ENCODE measurements at regions not wholly inside any gene's neighbourhood (a gene's known extent, or its start where the extent isn't known, plus 50 kb on each side); places are given as distances from the start of the nearest gene placed in this dataset.

DNA sequence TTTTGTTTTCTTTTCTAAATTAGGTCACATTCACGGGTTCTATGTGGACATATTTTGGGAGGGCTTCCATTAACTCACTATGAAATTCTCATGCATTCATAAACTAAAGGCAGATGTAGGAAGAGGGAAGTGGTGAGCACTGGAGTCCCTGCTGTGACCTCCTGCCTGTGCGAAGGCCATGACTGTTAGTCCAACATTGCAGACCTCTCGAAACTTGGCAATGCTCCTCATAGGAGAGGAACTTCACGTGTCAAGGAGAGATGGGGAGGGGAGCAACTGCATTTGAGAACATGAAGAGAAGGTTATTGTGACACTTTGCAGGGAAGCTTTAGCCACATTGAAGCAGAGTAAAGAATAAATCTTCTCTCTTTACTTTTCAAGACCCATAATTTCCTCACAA, 126.4 kb upstream of the HNMT start:
- no peak for ATAC-seq
- peaks cover 5% of the 10 kb centered on the region for H3K27me3 Mint-ChIP-seq
- no peaks in the 10 kb centered on the region for H3K9me3 Mint-ChIP-seq
- H3K4me1 Mint-ChIP-seq = no peaks in the 10 kb centered on the region
- no peak for DNase-seq
- H3K4me3 Mint-ChIP-seq = no peak overlapping the region
- H3K36me3 Mint-ChIP-seq (ENCODE audit: low read depth) = no peaks in the 10 kb centered on the region
- H3K27ac Mint-ChIP-seq = no peak overlapping the region

DNA sequence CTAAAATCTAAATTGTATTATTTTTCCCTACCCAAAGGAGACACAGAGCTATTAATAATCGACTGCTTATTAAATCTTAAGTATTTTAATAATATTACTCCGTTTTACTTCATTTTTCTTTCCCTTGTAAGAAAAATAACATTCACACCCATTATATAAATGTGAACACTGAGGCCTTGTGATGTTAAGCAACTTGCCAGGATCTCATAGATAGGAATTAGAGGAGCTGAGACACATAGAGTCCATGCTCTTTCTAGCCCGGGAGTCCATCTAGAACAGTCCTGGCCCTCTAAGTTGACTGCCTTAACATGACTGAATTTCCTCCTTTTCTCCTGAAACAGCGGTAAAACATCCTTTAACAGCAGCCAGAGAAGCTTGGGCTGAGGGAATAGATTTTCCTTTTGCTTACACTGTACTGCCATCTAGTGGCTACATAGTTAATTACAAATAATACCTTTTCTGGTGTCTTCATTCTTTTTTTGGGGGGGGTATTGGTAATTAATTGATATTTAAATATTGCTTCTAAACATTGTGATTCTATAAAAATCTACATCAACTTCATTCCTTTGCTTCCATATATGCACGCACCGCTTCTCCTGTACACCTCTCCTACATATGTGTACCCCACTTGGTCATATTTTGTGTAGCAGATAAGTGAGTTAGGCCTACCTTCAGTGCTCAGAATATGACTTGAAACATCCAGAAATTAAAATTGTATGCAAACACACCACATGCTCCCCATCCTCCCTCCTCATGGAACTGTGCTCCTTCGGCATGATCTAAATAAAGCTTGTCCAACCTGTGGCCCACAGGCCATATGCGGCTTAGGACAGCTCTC, 125.8 kb upstream of the HNMT start:
- no peak overlapping the region for H3K27ac Mint-ChIP-seq
- H3K36me3 Mint-ChIP-seq (ENCODE audit: low read depth) = no peaks in the 10 kb centered on the region
- H3K4me1 Mint-ChIP-seq = no peaks in the 10 kb centered on the region
- H3K9me3 Mint-ChIP-seq = no peaks in the 10 kb centered on the region
- H3K27me3 Mint-ChIP-seq = peaks cover 5% of the 10 kb centered on the region
- DNase-seq (no peak), ATAC-seq (no peak)
- no peak overlapping the region for H3K4me3 Mint-ChIP-seq

- peaks cover 5% of the 10 kb centered on the region for H3K27me3 Mint-ChIP-seq
- H3K4me3 Mint-ChIP-seq = no peak overlapping the region
- no peaks in the 10 kb centered on the region for H3K9me3 Mint-ChIP-seq
Observed at GRCh38 chr2:137842430-137842829, 121.8 kb upstream of the HNMT start.

DNA sequence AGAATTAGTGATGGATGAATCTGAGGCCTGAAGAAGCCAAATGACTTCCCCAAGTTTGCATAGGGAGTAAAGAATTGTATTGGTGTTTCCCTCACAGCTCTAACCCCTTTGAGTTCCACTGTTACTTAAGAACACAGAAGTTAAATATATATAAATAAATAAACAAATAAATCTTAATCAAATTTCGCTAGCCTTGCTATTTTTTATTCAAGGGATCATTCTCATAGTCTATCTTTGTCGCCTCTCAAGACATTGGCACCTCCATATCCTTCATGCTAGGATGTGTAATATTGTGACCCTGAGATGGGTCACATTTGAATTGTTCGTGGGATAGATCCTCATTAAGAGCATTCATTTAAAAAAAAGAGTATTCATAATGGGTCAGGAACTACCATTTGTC, 121.3 kb upstream of the HNMT start:
- H3K36me3 Mint-ChIP-seq (ENCODE audit: low read depth) = no peaks in the 10 kb centered on the region
- no peaks in the 10 kb centered on the region for H3K9me3 Mint-ChIP-seq
- no peak for ATAC-seq
- DNase-seq = no peak
- H3K27ac Mint-ChIP-seq = no peak overlapping the region
- H3K4me1 Mint-ChIP-seq = no peaks in the 10 kb centered on the region
- peaks cover 2% of the 10 kb centered on the region for H3K27me3 Mint-ChIP-seq
- no peak overlapping the region for H3K4me3 Mint-ChIP-seq

More at GRCh38 chr2:137842430-137842829, 121.8 kb upstream of the HNMT start:
- Mint-ChIP-seq H3K36me3 (ENCODE audit: low read depth) (no peaks in the 10 kb centered on the region), H3K4me1 (no peaks in the 10 kb centered on the region), H3K27ac (no peak overlapping the region)
- DNase-seq = no peak
- no peak for ATAC-seq

GRCh38 chr2:137845422-137845821, 118.9 kb upstream of the HNMT start:
- Mint-ChIP-seq H3K9me3 (no peaks in the 10 kb centered on the region), H3K36me3 (ENCODE audit: low read depth) (no peaks in the 10 kb centered on the region), H3K27ac (no peak overlapping the region), H3K4me1 (no peaks in the 10 kb centered on the region), H3K4me3 (no peak overlapping the region), H3K27me3 (peaks cover 9% of the 10 kb centered on the region)
- ATAC-seq = no peak
- no peak for DNase-seq

DNA sequence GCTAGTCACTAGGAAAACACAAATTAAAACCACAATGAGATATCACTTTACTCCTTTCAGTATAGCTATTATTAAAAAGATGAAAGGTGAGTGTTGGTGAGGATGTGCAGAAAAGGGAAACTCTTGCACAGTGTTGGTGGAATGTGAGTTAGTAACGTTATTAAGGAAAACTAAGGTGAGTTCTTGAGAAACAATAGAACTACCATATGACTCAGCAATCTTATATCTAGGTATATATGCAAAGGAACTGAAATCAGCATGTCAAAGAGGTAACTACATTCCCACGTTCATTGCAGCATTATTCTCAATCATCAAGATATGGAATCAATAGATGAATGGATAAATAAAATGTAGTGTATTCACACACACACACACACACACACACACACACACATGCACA, 117.3 kb upstream of the HNMT start:
- no peak overlapping the region for H3K27ac Mint-ChIP-seq
- DNase-seq (no peak), ATAC-seq (no peak)
- peaks cover 9% of the 10 kb centered on the region for H3K27me3 Mint-ChIP-seq
- H3K9me3 Mint-ChIP-seq = no peaks in the 10 kb centered on the region
- no peak overlapping the region for H3K4me3 Mint-ChIP-seq
- no peaks in the 10 kb centered on the region for H3K4me1 Mint-ChIP-seq
- H3K36me3 Mint-ChIP-seq (ENCODE audit: low read depth) = peaks cover under 1% of the 10 kb centered on the region

DNA sequence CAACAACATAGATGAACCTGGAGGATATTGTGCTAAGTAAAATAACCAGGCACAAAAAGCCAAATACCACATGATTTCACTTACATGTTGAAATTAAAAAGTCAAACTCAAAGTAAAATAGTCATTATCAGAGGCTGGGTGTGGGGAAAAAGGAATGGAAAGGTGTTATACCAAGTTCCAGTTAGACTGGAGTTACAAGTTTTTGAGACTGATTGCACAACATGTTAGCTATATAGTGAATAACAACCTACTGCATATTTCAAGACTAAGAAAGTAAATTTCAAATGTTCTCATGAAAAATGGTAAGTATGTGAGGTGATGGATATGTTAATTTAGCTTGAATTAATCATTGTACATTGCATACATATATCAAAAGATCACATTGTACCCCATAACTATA, 116.8 kb upstream of the HNMT start:
- Mint-ChIP-seq H3K4me1 (no peaks in the 10 kb centered on the region), H3K27me3 (peaks cover 9% of the 10 kb centered on the region), H3K4me3 (no peak overlapping the region), H3K27ac (no peak overlapping the region), H3K36me3 (ENCODE audit: low read depth) (peaks cover 2% of the 10 kb centered on the region), H3K9me3 (no peaks in the 10 kb centered on the region)
- ATAC-seq (no peak), DNase-seq (no peak)

DNA sequence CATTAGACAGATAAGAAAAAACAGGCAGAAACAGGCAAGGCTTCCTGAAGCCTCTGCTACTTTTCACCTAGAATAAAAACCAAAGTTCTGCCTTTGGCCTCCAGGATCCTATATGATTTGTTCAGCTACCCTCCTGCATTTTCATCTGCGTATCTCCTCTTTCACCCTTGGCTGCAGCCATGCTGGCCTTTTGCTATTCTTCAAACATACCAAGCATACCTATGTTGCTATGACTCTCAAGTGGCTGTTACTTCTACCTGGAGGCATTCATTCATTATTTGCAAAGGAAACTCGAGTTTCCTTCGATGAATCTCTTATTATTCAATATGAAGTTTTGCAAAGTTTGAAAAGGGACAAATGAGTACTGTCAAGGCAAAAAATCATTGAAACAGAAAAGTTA, 106.4 kb upstream of the HNMT start:
- Mint-ChIP-seq H3K36me3 (ENCODE audit: low read depth) (no peaks in the 10 kb centered on the region), H3K27me3 (peaks cover 13% of the 10 kb centered on the region), H3K9me3 (no peaks in the 10 kb centered on the region), H3K4me3 (no peak overlapping the region), H3K27ac (no peak overlapping the region), H3K4me1 (no peaks in the 10 kb centered on the region)
- ATAC-seq (no peak), DNase-seq (no peak)

DNA sequence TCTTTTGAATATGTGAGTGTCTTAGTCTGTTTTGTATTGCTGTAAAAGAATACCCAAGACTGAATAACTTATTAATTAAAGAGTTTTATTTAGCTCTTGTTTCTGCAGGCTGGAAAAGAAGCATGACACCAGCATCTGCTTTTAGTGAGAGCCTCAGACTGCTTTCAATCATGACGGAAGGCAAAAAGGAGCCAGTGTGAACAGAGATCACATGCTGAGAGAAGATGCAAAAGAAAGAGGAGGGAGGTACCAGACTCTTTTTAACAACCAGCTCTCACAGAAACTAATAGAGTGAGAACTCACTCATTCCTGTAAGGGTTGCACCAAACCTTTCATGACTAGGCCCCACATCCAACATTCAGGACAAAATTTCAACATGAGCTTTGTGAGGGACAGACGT, 101.6 kb upstream of the HNMT start:
- no peak for ATAC-seq
- H3K27ac Mint-ChIP-seq = no peak overlapping the region
- DNase-seq = no peak
- H3K4me3 Mint-ChIP-seq = no peak overlapping the region
- no peaks in the 10 kb centered on the region for H3K4me1 Mint-ChIP-seq
- H3K9me3 Mint-ChIP-seq = no peaks in the 10 kb centered on the region
- H3K27me3 Mint-ChIP-seq = peaks cover 7% of the 10 kb centered on the region
- no peaks in the 10 kb centered on the region for H3K36me3 Mint-ChIP-seq (ENCODE audit: low read depth)

DNA sequence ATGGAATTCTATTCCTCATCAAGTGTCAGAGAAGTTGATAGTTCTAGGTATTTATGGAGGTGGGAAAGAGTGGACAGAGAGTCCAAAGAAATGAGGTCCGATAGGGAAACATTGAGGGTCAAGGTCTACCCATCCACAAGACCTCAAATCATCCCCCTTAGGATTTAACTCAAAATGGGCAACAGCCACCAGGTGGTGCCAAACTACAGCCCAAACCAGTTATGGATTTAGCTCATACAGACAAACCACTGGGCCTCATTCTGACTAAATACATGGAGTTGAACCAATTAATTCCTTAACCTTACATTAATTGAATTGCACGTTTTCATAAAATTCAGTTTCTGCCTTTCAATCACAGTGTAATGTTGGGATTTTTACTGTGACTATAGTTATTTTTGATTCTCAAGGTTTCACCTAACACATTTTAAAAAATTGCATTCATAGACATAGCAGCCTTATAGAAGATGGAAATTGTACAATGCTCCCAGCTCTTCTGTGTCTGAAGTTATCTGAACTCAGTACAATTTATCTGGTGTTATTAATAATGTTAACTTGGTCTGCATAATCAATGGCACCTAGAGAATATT, 98.2 kb upstream of the HNMT start:
- no peak for ATAC-seq
- H3K9me3 Mint-ChIP-seq = no peaks in the 10 kb centered on the region
- H3K4me3 Mint-ChIP-seq = no peak overlapping the region
- no peak overlapping the region for H3K27ac Mint-ChIP-seq
- H3K36me3 Mint-ChIP-seq (ENCODE audit: low read depth) = no peaks in the 10 kb centered on the region
- DNase-seq = peak; percentile 50
- H3K4me1 Mint-ChIP-seq = no peaks in the 10 kb centered on the region
- peaks cover 2% of the 10 kb centered on the region for H3K27me3 Mint-ChIP-seq

GRCh38 chr2:137870682-137871081, 93.6 kb upstream of the HNMT start:
- DNase-seq = no peak
- Mint-ChIP-seq H3K9me3 (no peaks in the 10 kb centered on the region), H3K36me3 (ENCODE audit: low read depth) (no peaks in the 10 kb centered on the region), H3K4me1 (no peaks in the 10 kb centered on the region), H3K27me3 (peaks cover 6% of the 10 kb centered on the region), H3K27ac (no peak overlapping the region), H3K4me3 (no peak overlapping the region)
- ATAC-seq = no peak

DNA sequence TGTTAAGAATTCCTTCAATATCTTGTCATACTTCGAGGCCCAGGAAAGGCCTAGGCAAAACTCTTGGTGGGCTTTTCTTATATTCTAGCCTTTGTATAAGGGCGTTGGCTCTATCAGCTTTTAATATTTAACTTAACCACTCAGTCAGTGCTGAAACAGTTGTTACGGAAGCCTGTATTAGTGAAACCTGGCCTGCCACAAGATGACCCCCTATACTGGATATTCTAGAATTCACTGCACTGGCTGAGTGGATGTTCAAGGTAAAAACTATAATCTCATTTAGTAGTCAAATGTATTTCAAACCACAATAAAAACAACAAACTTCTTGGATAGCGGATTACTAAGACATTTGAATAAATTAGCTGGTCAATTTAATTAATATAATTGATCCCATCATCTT, 91.7 kb upstream of the HNMT start:
- DNase-seq (no peak), ATAC-seq (no peak)
- Mint-ChIP-seq H3K9me3 (no peaks in the 10 kb centered on the region), H3K4me3 (no peak overlapping the region), H3K4me1 (no peaks in the 10 kb centered on the region), H3K36me3 (ENCODE audit: low read depth) (no peaks in the 10 kb centered on the region), H3K27ac (no peak overlapping the region), H3K27me3 (peaks cover 9% of the 10 kb centered on the region)

GRCh38 chr2:137873536-137874244, 90.6 kb upstream of the HNMT start:
- Mint-ChIP-seq H3K9me3 (no peaks in the 10 kb centered on the region), H3K36me3 (ENCODE audit: low read depth) (no peaks in the 10 kb centered on the region), H3K27me3 (peaks cover 9% of the 10 kb centered on the region), H3K4me1 (no peaks in the 10 kb centered on the region), H3K27ac (no peak overlapping the region), H3K4me3 (no peak overlapping the region)
- DNase-seq (no peak), ATAC-seq (no peak)

DNA sequence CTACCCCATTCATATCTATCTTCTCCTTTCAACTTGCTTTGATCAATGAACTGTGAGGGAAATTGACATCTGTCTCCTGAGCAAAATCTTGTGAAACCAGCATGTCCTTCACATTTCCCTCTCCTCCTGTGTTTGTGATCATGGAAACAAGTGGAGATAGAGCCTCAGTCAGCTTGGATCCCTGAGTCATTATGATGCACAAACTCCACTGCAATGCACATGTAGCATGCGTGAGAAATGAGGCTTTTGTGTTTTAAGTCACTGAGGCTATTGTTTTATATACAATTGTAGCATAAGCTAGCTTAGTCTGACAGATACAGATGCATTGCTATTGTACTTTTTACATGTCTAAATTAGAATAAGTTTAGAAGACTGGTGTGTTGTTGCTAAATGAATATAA, 85.2 kb upstream of the HNMT start:
- Mint-ChIP-seq H3K9me3 (no peaks in the 10 kb centered on the region), H3K36me3 (ENCODE audit: low read depth) (no peaks in the 10 kb centered on the region), H3K4me3 (no peak overlapping the region), H3K27ac (no peak overlapping the region), H3K4me1 (no peaks in the 10 kb centered on the region), H3K27me3 (peaks cover 13% of the 10 kb centered on the region)
- ATAC-seq (no peak), DNase-seq (no peak)

DNA sequence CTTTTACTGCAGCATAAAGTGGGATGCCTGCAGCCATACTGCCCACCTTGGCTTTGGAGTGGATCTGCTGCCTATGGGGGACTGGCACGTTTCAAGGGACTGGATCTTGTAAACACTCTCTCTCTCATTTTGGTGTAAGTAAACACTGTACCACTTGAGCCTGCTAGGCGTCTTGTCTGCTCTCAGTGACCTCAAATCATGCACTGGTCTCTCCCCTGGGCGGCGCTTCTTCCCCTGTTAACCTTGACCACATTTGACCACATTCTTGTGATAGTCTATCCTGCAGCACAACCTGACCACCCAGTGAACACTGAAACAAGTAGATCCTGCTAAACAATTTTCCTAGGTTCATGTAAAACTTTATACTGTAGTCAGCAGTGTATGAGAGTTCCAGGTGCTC, 82.6 kb upstream of the HNMT start:
- no peak for DNase-seq
- no peak for ATAC-seq
- Mint-ChIP-seq H3K27ac (no peak overlapping the region), H3K4me1 (no peaks in the 10 kb centered on the region), H3K4me3 (no peak overlapping the region), H3K36me3 (ENCODE audit: low read depth) (no peaks in the 10 kb centered on the region), H3K9me3 (no peaks in the 10 kb centered on the region), H3K27me3 (peaks cover 10% of the 10 kb centered on the region)

Measured in activated naive CD8-positive, alpha-beta T cell treated with anti-CD3 and anti-CD28 coated beads, Interleukin-2, amount 50 U/mL, for 24 hours (primary cell).